HEK293T (cell line): ENCODE measurements at regions not wholly inside any gene's neighbourhood (a gene's known extent, or its start where the extent isn't known, plus 50 kb on each side); places are given as distances from the start of the nearest gene placed in this dataset.
"Not testable (repeated sequence)": the region's sequence is repeated elsewhere in the genome, so short reads cannot be mapped to it uniquely, and the experiment has no call there.

Experiments used
- CTCF ChIA-PET: fragments of 350-600 bp; formaldehyde crosslinking; extraction: SDS; loops from one replicate; lab custom pipeline; 2021; ENCODE audit warnings: antibody characterized with exemption, inconsistent platforms; lab: Yijun Ruan, JAX
- POLR2A ChIA-PET: fragments of 350-600 bp; formaldehyde crosslinking; extraction: SDS; loops from one replicate; lab custom pipeline; 2020; ENCODE audit warnings: antibody characterized with exemption, inconsistent platforms; lab: Yijun Ruan, JAX
- DNase-seq: peaks from one replicate; pipeline ENCODE4 v3.0.0; 2012; ENCODE audit warnings: mixed read lengths; ENCODE audit errors: extremely low spot score
- ARNT ChIP-seq: fragments of 450-650 bp; IDR thresholded peaks from 2 replicates; pipeline ENCODE4 v1.6.1; 2017; ENCODE audit warnings: mild to moderate bottlenecking
- BHLHE40 ChIP-seq: fragments of 450-650 bp; IDR thresholded peaks from 2 replicates; pipeline ENCODE4 v1.6.1; 2016; ENCODE audit warnings: mild to moderate bottlenecking, moderate library complexity, borderline replicate concordance
- CTBP1 ChIP-seq: fragments of 450-650 bp; IDR thresholded peaks from 2 replicates; pipeline ENCODE4 v1.6.1; 2016; ENCODE audit warnings: borderline replicate concordance
- ELF4 ChIP-seq: fragments of 450-650 bp; IDR thresholded peaks from 2 replicates; pipeline ENCODE4 v1.6.1; 2017; ENCODE audit warnings: antibody characterized with exemption
- FOXA1 ChIP-seq: fragments of 450-650 bp; IDR thresholded peaks from 2 replicates; pipeline ENCODE4 v1.6.1; 2016; ENCODE audit warnings: mild to moderate bottlenecking
- FOXK2 ChIP-seq: fragments of 450-650 bp; IDR thresholded peaks from 2 replicates; pipeline ENCODE4 v1.6.1; 2016; ENCODE audit warnings: mild to moderate bottlenecking
- FOXM1 ChIP-seq: fragments of 450-650 bp; IDR thresholded peaks from 2 replicates; pipeline ENCODE4 v1.6.1; 2017; ENCODE audit warnings: mild to moderate bottlenecking, borderline replicate concordance
- HDGF ChIP-seq: fragments of 450-650 bp; IDR thresholded peaks from 2 replicates; pipeline ENCODE4 v1.6.1; 2017; ENCODE audit warnings: antibody characterized with exemption, borderline replicate concordance
- L3MBTL2 ChIP-seq: fragments of 450-650 bp; conservative IDR thresholded peaks from 2 replicates; pipeline ENCODE4 v1.6.1; 2016; ENCODE audit warnings: mild to moderate bottlenecking
- LEF1 ChIP-seq: fragments of 450-650 bp; IDR thresholded peaks from 2 replicates; pipeline ENCODE4 v1.6.1; 2017; ENCODE audit warnings: mild to moderate bottlenecking, borderline replicate concordance
- NFRKB ChIP-seq: fragments of 450-650 bp; IDR thresholded peaks from 2 replicates; pipeline ENCODE4 v1.6.1; 2016; ENCODE audit warnings: mild to moderate bottlenecking, moderate library complexity
- SP1 ChIP-seq: fragments of 450-650 bp; IDR thresholded peaks from 2 replicates; pipeline ENCODE4 v1.6.1; 2017
- SUZ12 ChIP-seq: fragments of 450-650 bp; IDR thresholded peaks from 2 replicates; pipeline ENCODE4 v1.6.1; 2016; ENCODE audit warnings: mild to moderate bottlenecking
- TARDBP ChIP-seq: fragments of 450-650 bp; IDR thresholded peaks from 2 replicates; pipeline ENCODE4 v1.6.1; 2016
- ZNF384 ChIP-seq: fragments of 450-650 bp; IDR thresholded peaks from 2 replicates; pipeline ENCODE4 v1.6.1; 2016
- TF ChIP-seq, protein P1 (sequence below): fragments of 450-650 bp; IDR thresholded peaks from 2 replicates; pipeline ENCODE4 v1.6.1; 2016

DNA sequence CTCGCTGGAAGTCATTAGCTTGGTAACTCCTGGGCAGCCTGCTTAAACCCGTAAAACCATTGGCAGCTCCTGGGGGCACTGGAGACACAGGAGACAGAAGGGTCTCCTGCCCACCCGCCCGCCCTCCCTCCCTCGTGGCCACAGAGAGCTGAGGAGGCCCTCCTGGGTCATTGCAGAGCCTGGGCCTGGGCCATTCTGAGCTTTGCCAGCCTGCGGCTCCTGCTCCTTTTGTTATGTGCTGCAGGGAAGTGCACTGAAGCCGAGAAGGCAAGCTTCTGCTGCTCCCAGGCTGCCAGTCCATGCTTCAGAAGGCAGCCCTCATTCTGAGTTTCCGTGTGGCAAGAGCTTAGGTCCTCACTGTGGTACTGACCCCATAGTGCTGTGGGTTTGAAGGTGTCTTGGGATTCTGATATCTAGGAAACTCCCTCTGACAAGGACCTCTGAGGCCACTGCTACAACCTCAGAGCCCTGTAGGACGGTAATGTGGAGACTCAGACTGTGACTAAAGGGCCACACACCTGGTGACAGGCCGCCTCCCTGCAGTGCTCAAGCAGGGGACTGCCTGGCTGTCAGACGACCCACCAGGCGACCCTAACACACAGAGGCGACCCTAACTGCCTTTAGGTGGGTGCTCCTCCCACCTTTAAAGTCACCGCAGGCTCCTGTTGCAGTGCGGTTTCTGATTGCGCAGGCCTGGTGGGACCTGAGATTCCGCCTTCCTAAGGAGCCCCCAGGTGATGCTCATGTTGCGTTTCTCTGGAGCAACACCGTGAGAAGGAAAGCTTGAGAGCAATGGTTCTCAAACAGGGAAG is 118.7 kb downstream of the IER5 start:
- TF ChIP-seq LEF1 (no peak), FOXK2 (no peak), CTBP1 (no peak), ARNT (no peak), ZNF384 (no peak), BHLHE40 (no peak)
- DNase-seq = no peak
- CTCF ChIA-PET = no interaction called here
- POLR2A ChIA-PET = no interaction called here

DNA sequence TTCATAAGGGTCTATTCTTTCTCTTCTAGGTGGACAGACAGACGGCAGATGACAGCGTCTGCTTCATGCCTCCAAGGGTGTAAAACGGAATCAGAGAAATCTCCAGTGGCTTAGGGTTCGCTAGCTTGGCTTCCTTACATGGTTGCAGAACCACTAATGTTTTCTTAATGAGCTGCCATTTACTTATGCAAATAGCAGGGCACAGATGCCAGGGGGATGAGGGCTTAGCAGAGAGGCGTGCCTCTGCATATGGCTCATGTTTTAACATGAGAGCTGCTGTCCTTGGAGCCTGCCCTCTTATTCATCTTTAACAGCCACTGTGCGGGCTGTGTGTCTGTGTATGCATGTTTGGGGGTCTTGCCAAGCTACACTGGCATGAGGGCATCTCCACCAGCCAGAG is 119.6 kb downstream of the IER5 start:
- ChIA-PET POLR2A (no interaction called here), CTCF (no interaction called here)
- no peak for DNase-seq
- no peak for TF ChIP-seq SP1
- no peak for TF ChIP-seq FOXA1
- TF ChIP-seq TARDBP = no peak
- TF ChIP-seq FOXK2 = no peak

DNA sequence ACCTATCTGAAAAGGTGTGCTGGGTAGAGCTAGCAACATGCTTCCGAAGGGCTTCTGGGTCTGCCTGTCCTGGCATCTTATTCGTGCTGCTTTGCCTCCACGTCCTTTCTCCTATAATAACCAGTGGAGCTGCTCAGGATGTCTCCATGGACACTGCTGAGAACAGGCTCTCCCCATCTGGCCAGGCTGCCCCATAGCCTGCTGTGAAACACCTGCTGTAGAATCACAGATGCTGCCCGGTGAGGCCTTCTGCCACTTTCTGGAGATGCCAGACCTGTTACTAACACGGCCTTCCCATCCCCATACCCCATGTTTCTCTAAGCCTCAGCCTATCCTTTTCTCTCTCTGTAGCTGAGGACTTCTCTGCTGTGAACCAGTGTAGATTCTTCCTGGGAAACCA is 120.5 kb downstream of the IER5 start:
- TF ChIP-seq FOXA1 (no peak), LEF1 (no peak), FOXK2 (no peak), ELF4 (no peak), CTBP1 (no peak), L3MBTL2 (no peak), BHLHE40 (no peak), NFRKB (no peak), SUZ12 (no peak), TARDBP (no peak), ZNF384 (no peak), HDGF (no peak), SP1 (no peak), ARNT (no peak), FOXM1 (no peak)
- no peak for DNase-seq
- ChIA-PET CTCF (interaction anchor here (0.6 kb wide), 1 partner anchor 295 kb away, joined by 4 read pairs; no protein-coding TSS in a partner anchor), POLR2A (no interaction called here)

DNA sequence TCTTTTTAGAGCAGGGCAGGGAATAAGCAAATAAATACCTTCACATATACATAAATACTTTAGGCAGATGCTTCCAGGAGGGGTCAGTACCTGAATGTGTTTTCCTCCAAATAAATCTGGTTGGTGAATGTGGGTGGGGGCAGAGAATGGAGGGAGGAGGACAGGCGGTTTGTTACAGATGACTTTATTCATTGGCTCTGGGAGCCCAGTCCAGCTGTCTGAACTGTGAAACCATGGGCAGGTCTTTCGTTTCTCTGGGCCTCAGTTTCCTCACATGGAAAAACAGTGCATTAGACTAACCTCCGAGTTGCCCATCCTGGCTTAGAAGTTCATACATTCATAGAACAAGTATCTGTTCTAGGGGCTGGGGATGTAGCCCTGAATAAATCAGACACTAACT is 124.6 kb downstream of the IER5 start:
- ChIA-PET CTCF (no interaction called here), POLR2A (no interaction called here)
- TF ChIP-seq ZNF384 = no peak
- TF ChIP-seq FOXM1 = no peak
- TF ChIP-seq HDGF = no peak
- TF ChIP-seq ELF4 = no peak
- TF ChIP-seq NFRKB = no peak
- no peak for DNase-seq

DNA sequence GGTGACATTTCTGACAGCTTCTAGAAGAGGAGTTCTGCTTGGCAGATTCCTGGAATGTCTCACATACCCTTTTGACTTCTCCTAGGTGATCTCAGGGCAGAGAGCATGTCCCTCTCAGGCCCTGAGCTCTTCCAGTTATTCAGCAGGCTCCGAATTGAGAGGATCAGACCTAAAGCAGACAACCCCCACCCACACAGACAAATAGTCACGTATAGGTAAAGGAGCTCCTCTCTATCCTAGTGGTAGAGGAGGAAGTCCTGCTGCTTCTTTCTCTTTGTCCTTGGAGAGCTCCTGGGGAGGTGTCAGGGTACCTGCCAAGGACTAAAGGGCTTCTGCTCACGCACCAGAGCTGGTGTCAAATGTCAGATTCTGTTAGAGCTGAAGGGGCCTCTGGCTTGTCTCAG is 128.1 kb downstream of the IER5 start:
- POLR2A ChIA-PET = no interaction called here
- no peak for TF ChIP-seq FOXA1
- TF ChIP-seq TARDBP = no peak
- TF ChIP-seq NFRKB = no peak
- no peak for TF ChIP-seq ELF4
- TF ChIP-seq ARNT = no peak
- no peak for TF ChIP-seq SP1
- no peak for TF ChIP-seq ZNF384
- TF ChIP-seq FOXK2 = no peak
- TF ChIP-seq HDGF = no peak
- no peak for DNase-seq
- CTCF ChIA-PET = no interaction called here

DNA sequence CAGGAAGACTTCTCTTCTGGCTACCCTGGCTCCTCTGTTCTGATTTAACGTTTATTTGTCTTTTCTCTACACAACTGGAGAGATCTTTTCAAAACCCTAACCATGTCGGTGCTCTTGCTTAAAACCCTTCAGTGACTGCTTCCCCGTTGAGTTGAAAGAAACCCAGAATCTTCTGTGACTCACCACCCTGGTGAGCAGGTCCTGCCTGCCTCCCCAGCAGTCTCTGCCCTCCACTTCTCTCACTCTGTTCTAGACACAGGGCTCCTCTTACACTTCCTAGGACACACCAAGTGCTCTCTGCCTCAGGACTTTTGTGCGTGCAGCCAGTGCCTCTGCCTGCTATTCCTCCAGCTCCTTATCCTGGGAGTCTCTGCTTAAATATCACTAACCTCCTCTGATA is 131.4 kb downstream of the IER5 start:
- ChIA-PET POLR2A (no interaction called here), CTCF (no interaction called here)

DNA sequence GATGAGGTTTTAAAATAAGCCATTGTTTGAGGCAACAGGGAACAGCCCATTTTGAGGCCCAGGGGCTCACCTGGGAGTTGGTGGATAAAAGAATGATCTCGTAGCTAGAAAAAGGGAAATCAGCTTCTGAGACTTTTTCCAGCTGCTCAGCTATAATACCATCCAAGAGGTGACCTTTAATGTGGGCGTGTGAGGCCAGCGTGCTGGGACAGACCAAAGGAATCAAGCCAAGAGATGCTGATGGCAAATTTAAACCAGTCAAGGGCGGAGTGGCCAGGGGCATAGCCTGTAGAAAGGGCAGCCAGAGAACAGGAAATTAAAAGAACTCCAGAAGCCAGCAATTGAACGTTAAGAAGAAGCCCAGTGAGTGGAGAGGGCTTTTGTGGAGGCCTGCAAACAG is 132.6 kb downstream of the IER5 start:
- no peak for DNase-seq
- POLR2A ChIA-PET = no interaction called here
- CTCF ChIA-PET = no interaction called here
- no peak for TF ChIP-seq ZNF384
- TF ChIP-seq CTBP1 = no peak
- TF ChIP-seq FOXM1 = no peak
- no peak for TF ChIP-seq FOXA1
- TF ChIP-seq SUZ12 = no peak
- no peak for TF ChIP-seq L3MBTL2
- no peak for TF ChIP-seq FOXK2
- TF ChIP-seq ARNT = no peak
- TF ChIP-seq ELF4 = no peak
- TF ChIP-seq NFRKB = no peak
- TF ChIP-seq HDGF = no peak
- TF ChIP-seq LEF1 = no peak
- no peak for TF ChIP-seq SP1

More for the DNA sequence above, 131.4 kb downstream of the IER5 start:
- DNase-seq = no peak
- TF ChIP-seq L3MBTL2 = no peak

DNA sequence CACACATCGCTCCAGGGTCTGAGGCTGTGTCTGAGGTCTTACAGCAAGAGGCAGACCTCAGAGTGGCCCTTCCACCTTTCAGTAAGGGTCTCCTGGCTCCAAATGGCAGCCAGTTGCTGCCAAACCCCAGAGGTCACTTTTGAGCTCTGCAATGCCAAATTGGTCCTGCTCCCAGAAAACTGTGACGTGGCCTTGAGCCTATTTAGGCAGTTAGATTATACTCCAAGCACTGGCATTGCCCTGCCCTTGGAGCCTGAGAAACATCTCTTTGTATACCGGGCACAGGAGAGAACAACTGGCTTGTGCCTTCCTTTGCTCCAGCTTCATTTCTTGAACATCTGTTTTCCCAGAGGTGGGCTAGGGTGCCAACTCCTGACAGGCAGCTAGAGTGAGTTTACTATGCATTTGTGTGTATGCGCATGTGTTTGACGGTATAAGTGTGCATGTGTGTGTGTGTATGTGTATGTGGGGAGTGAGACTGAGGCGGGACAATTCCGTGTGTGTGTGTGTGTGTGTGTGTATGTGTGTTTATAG is 134.5 kb downstream of the IER5 start:
- no peak for DNase-seq
- ChIA-PET CTCF (no interaction called here), POLR2A (no interaction called here)
- TF ChIP-seq TARDBP (no peak), ZNF384 (no peak), HDGF (no peak), BHLHE40 (no peak), L3MBTL2 (no peak), FOXA1 (no peak), FOXM1 (no peak), ARNT (no peak), LEF1 (no peak), SP1 (no peak), FOXK2 (no peak), SUZ12 (no peak), NFRKB (no peak), ELF4 (no peak), CTBP1 (no peak)
- TF ChIP-seq, protein P1, sequence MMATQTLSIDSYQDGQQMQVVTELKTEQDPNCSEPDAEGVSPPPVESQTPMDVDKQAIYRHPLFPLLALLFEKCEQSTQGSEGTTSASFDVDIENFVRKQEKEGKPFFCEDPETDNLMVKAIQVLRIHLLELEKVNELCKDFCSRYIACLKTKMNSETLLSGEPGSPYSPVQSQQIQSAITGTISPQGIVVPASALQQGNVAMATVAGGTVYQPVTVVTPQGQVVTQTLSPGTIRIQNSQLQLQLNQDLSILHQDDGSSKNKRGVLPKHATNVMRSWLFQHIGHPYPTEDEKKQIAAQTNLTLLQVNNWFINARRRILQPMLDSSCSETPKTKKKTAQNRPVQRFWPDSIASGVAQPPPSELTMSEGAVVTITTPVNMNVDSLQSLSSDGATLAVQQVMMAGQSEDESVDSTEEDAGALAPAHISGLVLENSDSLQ = no peak

DNA sequence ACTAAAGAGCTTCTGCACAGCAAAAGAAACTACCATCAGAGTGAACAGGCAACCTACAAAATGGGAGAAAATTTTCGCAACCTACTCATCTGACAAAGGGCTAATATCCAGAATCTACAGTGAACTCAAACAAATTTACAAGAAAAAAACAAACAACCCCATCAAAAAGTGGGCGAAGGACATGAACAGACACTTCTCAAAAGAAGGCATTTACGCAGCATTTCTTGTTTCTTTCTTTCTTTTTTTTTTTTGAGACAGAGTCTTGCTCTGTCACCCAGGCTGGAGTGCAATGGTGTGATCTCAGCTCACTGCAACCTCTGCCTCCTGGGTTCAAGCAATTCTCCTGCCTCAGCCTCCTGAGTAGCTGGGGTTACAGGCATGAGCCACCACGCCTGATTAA is 138.2 kb downstream of the IER5 start:
- POLR2A ChIA-PET, CTCF ChIA-PET, DNase-seq: not testable (repeated sequence)
